SK-N-MC (cell line): ENCODE measurements at regions not wholly inside any gene's neighbourhood (a gene's known extent, or its start where the extent isn't known, plus 50 kb on each side); places are given as distances from the start of the nearest gene placed in this dataset.
A peak's percentile ranks its signal among the peaks of the same experiment; 100 is the strongest.

Experiments
- DNase-seq: peaks from one replicate; pipeline ENCODE4 v3.0.0-alpha.2; 2011; ENCODE audit warnings: low read depth, low spot score
- H3K27ac ChIP-seq: fragments of 200-600 bp; sonication (generic); 2 replicates; pipeline ENCODE4 v1.5.1; 2016; ENCODE audit warnings: mixed run types
- H3K36me3 ChIP-seq: fragments of 200-600 bp; sonication (generic); 2 replicates; pipeline ENCODE4 v1.6.1; 2017; ENCODE audit warnings: antibody characterized with exemption, low read length, mixed read lengths; ENCODE audit not compliant: insufficient read depth
- H3K4me3 ChIP-seq: fragments of 200-600 bp; sonication (generic); 2 replicates; pipeline ENCODE4 v1.5.1; 2016
- H3K9ac ChIP-seq: fragments of 200-600 bp; sonication (generic); 2 replicates; pipeline ENCODE4 v1.8.0; 2017; ENCODE audit warnings: mixed run types, mixed read lengths; ENCODE audit not compliant: insufficient read length
- H3K9me3 ChIP-seq: fragments of 200-600 bp; sonication (generic); 2 replicates; pipeline ENCODE4 v1.6.1; 2017; ENCODE audit warnings: low read depth, mild to moderate bottlenecking, antibody characterized with exemption, low read length, moderate library complexity, mixed read lengths
- EZH2 ChIP-seq: fragments of 200-600 bp; sonication (generic); IDR thresholded peaks from one replicate; pipeline ENCODE4 v1.6.1; 2017; ENCODE audit warnings: antibody characterized with exemption
- FOXP2 ChIP-seq: optimal IDR thresholded peaks from 2 replicates; pipeline ENCODE3; 2011; ENCODE audit warnings: mild to moderate bottlenecking, moderate library complexity; ENCODE audit not compliant: insufficient read depth; ENCODE audit errors: extremely low read length, control extremely low read depth
- POLR2AphosphoS5 ChIP-seq: IDR thresholded peaks from 2 replicates; pipeline ENCODE4 v1.6.1; 2012; ENCODE audit warnings: mild to moderate bottlenecking, low read depth, low read length, borderline replicate concordance

DNA sequence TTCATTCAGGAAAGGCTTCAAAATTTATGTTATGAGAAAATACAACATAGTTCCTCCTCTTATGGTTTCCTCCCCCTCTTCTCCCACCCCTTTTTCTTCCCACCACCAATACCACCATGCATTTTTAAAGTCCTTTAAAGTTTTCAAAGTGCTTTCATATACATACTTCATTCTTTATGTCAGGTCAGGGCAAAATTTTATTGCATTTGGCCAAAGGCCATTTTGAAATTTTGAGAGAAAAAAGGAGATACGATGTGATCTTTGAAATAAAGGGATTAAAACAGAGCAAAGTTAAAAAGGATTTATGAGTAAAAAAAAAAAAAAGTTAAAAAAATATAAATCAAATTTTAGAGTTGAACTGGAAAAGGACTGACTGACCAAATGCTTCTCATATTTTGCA lies 792.5 kb upstream of the FANCL start:
- no peak for DNase-seq
- H3K9ac ChIP-seq, result no peak overlapping the region
- H3K9me3 ChIP-seq, result no peaks in the 10 kb centered on the region
- no peaks in the 10 kb centered on the region for H3K36me3 ChIP-seq
- H3K4me3 ChIP-seq, result no peak overlapping the region
- TF ChIP-seq EZH2, result no peak
- TF ChIP-seq FOXP2, result no peak
- no peak for TF ChIP-seq POLR2AphosphoS5
- H3K27ac ChIP-seq, result no peak overlapping the region

GRCh38 chr2:59032499-59032898 lies 791.4 kb upstream of the FANCL start:
- no peak for DNase-seq

DNA sequence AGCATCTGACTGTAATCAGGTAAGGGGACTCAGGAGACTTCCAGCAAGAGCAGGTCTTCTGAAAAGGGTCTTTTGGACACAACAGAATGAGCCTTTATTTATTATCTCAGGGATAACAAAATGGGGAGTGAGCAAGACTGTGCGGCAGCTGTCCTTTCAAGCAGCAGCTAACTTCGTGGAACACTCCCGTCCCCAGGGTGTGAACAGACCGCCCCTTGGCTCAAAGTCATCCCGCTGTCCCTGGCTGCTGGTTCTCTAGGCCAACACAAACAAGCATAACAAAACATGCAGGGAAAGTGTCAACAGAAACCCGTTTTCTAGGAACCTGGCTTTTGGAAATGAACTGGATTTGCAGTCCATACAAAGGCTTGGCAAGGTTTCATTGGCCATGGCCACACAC lies 787.9 kb upstream of the FANCL start:
- Histone ChIP-seq H3K4me3 (no peak overlapping the region), H3K36me3 (no peaks in the 10 kb centered on the region), H3K9me3 (no peaks in the 10 kb centered on the region), H3K27ac (no peak overlapping the region), H3K9ac (no peak overlapping the region)
- DNase-seq, result no peak
- TF ChIP-seq POLR2AphosphoS5, result no peak
- no peak for TF ChIP-seq EZH2
- no peak for TF ChIP-seq FOXP2

More at GRCh38 chr2:59032499-59032898, 791.4 kb upstream of the FANCL start:
- TF ChIP-seq POLR2AphosphoS5 (no peak), EZH2 (no peak), FOXP2 (no peak)
- no peak overlapping the region for H3K9ac ChIP-seq
- no peaks in the 10 kb centered on the region for H3K36me3 ChIP-seq
- no peak overlapping the region for H3K4me3 ChIP-seq
- no peaks in the 10 kb centered on the region for H3K9me3 ChIP-seq
- H3K27ac ChIP-seq, result no peak overlapping the region

DNA sequence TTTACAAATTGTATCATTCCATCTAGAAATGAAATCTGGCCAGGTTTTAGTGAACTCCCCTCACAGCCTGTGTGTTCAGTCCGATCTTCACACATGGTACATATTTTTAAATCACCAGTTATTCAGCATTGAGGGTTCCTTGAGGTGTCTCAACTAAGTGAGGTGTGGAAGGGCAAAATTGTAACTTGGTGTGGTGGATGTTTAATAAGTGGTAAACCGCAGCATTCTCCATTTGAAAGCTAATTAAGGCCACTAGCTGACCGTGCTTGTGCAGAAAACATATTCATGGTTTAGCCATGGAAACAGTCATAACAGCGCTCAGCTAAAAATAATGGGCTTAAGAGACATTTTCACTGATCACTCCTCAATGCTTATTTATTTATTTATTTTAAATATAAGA lies 786.2 kb upstream of the FANCL start:
- H3K9me3 ChIP-seq, result no peaks in the 10 kb centered on the region
- H3K9ac ChIP-seq, result no peak overlapping the region
- no peaks in the 10 kb centered on the region for H3K36me3 ChIP-seq
- H3K4me3 ChIP-seq, result no peak overlapping the region
- TF ChIP-seq POLR2AphosphoS5, result no peak
- no peak for TF ChIP-seq FOXP2
- no peak for TF ChIP-seq EZH2
- no peak for DNase-seq
- H3K27ac ChIP-seq, result no peak overlapping the region

- no peak overlapping the region for H3K4me3 ChIP-seq
- H3K36me3 ChIP-seq, result no peaks in the 10 kb centered on the region
- no peaks in the 10 kb centered on the region for H3K9me3 ChIP-seq
- TF ChIP-seq FOXP2, result no peak
- TF ChIP-seq POLR2AphosphoS5, result no peak
- TF ChIP-seq EZH2, result no peak
- no peak overlapping the region for H3K27ac ChIP-seq
- H3K9ac ChIP-seq, result no peak overlapping the region
- DNase-seq, result peak; percentile 1
Measured at GRCh38 chr2:59025157-59025757, 784.1 kb upstream of the FANCL start.

- H3K4me3 ChIP-seq, result no peak overlapping the region
- no peak overlapping the region for H3K27ac ChIP-seq
- H3K9me3 ChIP-seq, result no peaks in the 10 kb centered on the region
- H3K9ac ChIP-seq, result no peak overlapping the region
- TF ChIP-seq EZH2 (no peak), POLR2AphosphoS5 (no peak), FOXP2 (no peak)
- H3K36me3 ChIP-seq, result no peaks in the 10 kb centered on the region
- DNase-seq, result no peak
Measured at GRCh38 chr2:59021786-59022185, 780.7 kb upstream of the FANCL start.

- DNase-seq, result no peak
- TF ChIP-seq FOXP2 (no peak), POLR2AphosphoS5 (no peak), EZH2 (no peak)
- Histone ChIP-seq H3K9me3 (no peaks in the 10 kb centered on the region), H3K36me3 (no peaks in the 10 kb centered on the region), H3K27ac (no peak overlapping the region), H3K9ac (no peak overlapping the region), H3K4me3 (no peak overlapping the region)
Measured at GRCh38 chr2:59019566-59020159, 778.5 kb upstream of the FANCL start.

GRCh38 chr2:59018737-59019136 lies 777.6 kb upstream of the FANCL start:
- Histone ChIP-seq H3K4me3 (no peak overlapping the region), H3K9ac (no peak overlapping the region), H3K27ac (no peak overlapping the region), H3K9me3 (no peaks in the 10 kb centered on the region), H3K36me3 (no peaks in the 10 kb centered on the region)
- DNase-seq, result no peak
- TF ChIP-seq POLR2AphosphoS5 (no peak), FOXP2 (no peak), EZH2 (no peak)

GRCh38 chr2:59015027-59015426 lies 773.9 kb upstream of the FANCL start:
- H3K9me3 ChIP-seq, result no peaks in the 10 kb centered on the region

More at GRCh38 chr2:59015027-59015426, 773.9 kb upstream of the FANCL start:
- H3K4me3 ChIP-seq, result no peak overlapping the region
- TF ChIP-seq FOXP2 (no peak), EZH2 (no peak), POLR2AphosphoS5 (no peak)
- DNase-seq, result no peak
- H3K9ac ChIP-seq, result no peak overlapping the region
- H3K36me3 ChIP-seq, result no peaks in the 10 kb centered on the region
- H3K27ac ChIP-seq, result no peak overlapping the region
